Activated CD8-positive, alpha-beta memory T cell treated with anti-CD3 and anti-CD28 coated beads, Interleukin-2, amount 10 ng/mL, durations not matched to agents 7 days and 5 days (primary cell): ENCODE measurements at regions not wholly inside any gene's neighbourhood (a gene's known extent, or its start where the extent isn't known, plus 50 kb on each side); places are given as distances from the start of the nearest gene placed in this dataset.
A peak's percentile ranks its signal among the peaks of the same experiment; 100 is the strongest.

Experiments used
- ATAC-seq: fragments of 150-1000 bp; cut with Tn5 transposase; one replicate; pipeline ENCODE4 v1.10.0; 2021; ENCODE audit warnings: moderate library complexity
- CTCF ChIA-PET: fragments of 350-600 bp; sonication (Branson Sonifier 250); formaldehyde crosslinking; loops from one replicate; lab custom pipeline; 2021; ENCODE audit warnings: antibody characterized with exemption; lab: Charles Lee
- DNase-seq: peaks from one replicate; pipeline ENCODE4 v3.0.0-alpha.2; 2020
- H3K27ac Mint-ChIP-seq: one replicate; pipeline ENCODE4 v1.8.0; 2021; ENCODE audit warnings: mild to moderate bottlenecking, mixed read lengths
- H3K27me3 Mint-ChIP-seq: one replicate; pipeline ENCODE4 v1.8.0; 2021; ENCODE audit warnings: mixed read lengths
- H3K36me3 Mint-ChIP-seq: one replicate; pipeline ENCODE4 v1.8.0; 2021; ENCODE audit warnings: mild to moderate bottlenecking, mixed read lengths
- H3K4me1 Mint-ChIP-seq: one replicate; pipeline ENCODE4 v1.8.0; 2021; ENCODE audit warnings: mixed read lengths
- H3K4me3 Mint-ChIP-seq: one replicate; pipeline ENCODE4 v1.8.0; 2021; ENCODE audit warnings: mild to moderate bottlenecking, moderate library complexity, mixed read lengths
- H3K9me3 Mint-ChIP-seq: one replicate; pipeline ENCODE4 v1.8.0; 2022; ENCODE audit warnings: low read depth, mixed read lengths

DNA sequence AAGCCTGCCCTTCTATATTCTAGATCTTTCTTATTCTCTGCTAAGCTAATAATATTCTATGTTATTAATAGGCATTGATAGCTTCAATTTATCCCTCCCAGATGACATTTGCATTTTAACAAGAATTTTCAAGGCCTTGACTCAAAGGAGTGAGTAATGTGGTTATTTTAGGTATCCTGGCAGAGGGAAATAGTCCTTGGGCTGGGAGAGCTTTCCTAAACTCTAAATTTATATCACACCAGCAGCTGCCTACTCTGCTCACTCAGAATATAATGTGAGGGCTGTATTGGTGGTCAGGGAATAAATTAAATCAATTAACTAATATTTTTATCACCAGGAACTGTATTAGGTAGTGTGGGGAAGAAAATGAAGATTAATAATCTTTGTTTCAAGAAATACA lies 74.8 kb upstream of the ADAM23 start:
- no peaks in the 10 kb centered on the region for H3K36me3 Mint-ChIP-seq
- H3K27me3 Mint-ChIP-seq, result no peaks in the 10 kb centered on the region
- CTCF ChIA-PET, result no interaction called here
- H3K9me3 Mint-ChIP-seq, result peaks cover 4% of the 10 kb centered on the region
- H3K27ac Mint-ChIP-seq, result no peak overlapping the region
- DNase-seq (no peak), ATAC-seq (no peak)
- H3K4me1 Mint-ChIP-seq, result no peaks in the 10 kb centered on the region
- no peak overlapping the region for H3K4me3 Mint-ChIP-seq

DNA sequence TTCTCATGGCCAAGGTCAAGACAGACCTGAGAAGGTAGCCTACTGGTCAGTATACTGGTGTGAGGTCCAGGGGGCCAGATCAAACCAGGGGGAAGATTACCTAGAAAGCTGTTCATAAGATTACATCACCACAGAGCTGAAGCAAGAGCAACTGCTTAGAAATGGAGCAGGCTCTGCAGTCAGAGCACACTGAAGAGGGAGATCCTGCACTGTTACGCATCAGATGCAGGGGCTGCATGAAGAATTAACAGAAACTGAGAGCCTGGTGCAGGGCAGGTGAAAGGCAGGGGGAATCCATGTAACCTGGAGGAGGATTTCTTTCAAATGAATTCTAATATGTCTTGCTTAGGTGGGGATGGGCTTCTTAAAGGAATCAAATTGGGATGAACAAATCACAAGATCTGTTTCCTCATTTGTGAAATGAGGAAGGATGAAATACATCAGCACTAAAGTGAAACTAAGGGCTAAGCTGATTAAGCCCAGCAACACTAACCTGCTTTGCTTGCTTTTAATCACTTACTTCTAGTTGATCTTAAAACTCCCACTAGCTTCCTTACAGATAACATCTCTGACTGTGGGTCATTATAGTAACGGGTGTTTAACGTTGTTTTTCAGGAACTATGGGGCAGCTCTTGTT lies 74.3 kb upstream of the ADAM23 start:
- no peaks in the 10 kb centered on the region for H3K36me3 Mint-ChIP-seq
- H3K27me3 Mint-ChIP-seq, result no peaks in the 10 kb centered on the region
- DNase-seq, result no peak
- no peaks in the 10 kb centered on the region for H3K4me1 Mint-ChIP-seq
- no peak overlapping the region for H3K27ac Mint-ChIP-seq
- H3K4me3 Mint-ChIP-seq, result no peak overlapping the region
- ATAC-seq, result no peak
- CTCF ChIA-PET, result no interaction called here
- H3K9me3 Mint-ChIP-seq, result peaks cover 4% of the 10 kb centered on the region

DNA sequence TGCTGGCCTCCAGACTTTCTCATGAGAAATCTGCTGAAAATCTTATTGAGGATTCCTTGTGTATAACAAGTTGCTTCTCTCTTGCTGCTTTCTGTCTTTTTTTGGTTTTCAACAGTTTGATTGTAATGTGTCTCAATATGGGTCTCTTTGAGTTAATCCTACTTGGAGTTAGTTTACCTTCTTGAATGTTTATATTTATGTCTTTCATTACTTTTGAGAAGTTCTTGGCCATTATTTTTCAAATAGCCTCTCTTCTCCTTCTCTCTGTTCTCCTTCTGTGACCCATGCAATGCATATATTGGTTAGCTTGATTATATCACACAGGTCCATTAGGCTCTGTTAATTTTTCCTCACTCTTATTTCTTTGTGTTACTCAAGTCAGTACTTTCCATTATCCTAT lies 67.4 kb upstream of the ADAM23 start:
- no peak overlapping the region for H3K27ac Mint-ChIP-seq
- no peak overlapping the region for H3K4me3 Mint-ChIP-seq
- H3K36me3 Mint-ChIP-seq, result no peaks in the 10 kb centered on the region
- H3K27me3 Mint-ChIP-seq, result peaks cover 3% of the 10 kb centered on the region
- peaks cover under 1% of the 10 kb centered on the region for H3K9me3 Mint-ChIP-seq
- ATAC-seq (no peak), DNase-seq (no peak)
- no peaks in the 10 kb centered on the region for H3K4me1 Mint-ChIP-seq
- CTCF ChIA-PET, result no interaction called here

DNA sequence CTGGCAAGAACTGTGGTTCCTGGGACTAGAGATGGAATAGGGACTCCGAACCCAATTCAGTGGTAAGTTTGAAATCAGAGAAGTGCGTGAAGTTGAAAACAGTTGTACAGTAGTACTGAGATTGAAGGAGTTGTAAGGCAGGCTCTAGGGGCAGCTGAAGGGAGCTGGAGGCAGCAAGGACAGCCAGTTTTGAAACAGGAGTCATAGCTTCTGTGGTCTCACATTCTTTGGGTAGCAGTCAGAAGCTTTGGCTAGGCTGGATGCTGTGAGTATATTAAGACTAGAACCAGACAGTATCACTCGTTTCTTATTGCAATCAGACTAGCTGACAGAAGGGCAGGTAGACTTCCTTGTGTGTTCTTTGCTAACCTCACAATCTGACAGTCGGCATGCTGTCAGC lies 64.5 kb upstream of the ADAM23 start:
- H3K36me3 Mint-ChIP-seq, result no peaks in the 10 kb centered on the region
- no peaks in the 10 kb centered on the region for H3K4me1 Mint-ChIP-seq
- CTCF ChIA-PET, result interaction anchor here (0.9 kb wide), 1 partner anchor 13 kb away, joined by 3 read pairs; no protein-coding TSS in a partner anchor
- DNase-seq, result no peak
- H3K9me3 Mint-ChIP-seq, result no peaks in the 10 kb centered on the region
- H3K27me3 Mint-ChIP-seq, result peaks cover 3% of the 10 kb centered on the region
- ATAC-seq, result no peak
- no peak overlapping the region for H3K27ac Mint-ChIP-seq
- H3K4me3 Mint-ChIP-seq, result no peak overlapping the region

DNA sequence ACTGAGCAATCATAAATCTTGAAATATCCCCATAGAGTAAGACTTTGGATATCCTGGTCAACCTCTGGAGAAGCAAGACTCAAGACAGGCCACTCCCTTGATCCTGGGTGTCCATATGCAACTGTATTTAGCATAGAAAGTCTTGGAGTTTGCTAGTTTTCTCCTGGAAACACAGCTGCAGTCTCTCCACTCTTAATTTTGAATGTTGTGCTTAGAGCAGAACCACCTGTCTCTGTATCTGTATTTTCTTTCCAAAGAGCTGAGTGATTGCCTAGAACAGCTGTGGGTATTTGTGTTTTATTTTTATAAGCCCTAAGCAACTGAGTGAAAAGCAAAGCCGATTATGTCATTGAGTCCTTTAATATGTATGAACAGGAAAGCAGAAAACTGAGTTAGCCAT lies 64.1 kb upstream of the ADAM23 start:
- CTCF ChIA-PET, result interaction anchor here (0.9 kb wide), 1 partner anchor 12 kb away, joined by 3 read pairs; no protein-coding TSS in a partner anchor
- no peak overlapping the region for H3K4me3 Mint-ChIP-seq
- no peaks in the 10 kb centered on the region for H3K9me3 Mint-ChIP-seq
- no peaks in the 10 kb centered on the region for H3K4me1 Mint-ChIP-seq
- no peak overlapping the region for H3K27ac Mint-ChIP-seq
- ATAC-seq (no peak), DNase-seq (no peak)
- H3K27me3 Mint-ChIP-seq, result peaks cover 3% of the 10 kb centered on the region
- no peaks in the 10 kb centered on the region for H3K36me3 Mint-ChIP-seq

DNA sequence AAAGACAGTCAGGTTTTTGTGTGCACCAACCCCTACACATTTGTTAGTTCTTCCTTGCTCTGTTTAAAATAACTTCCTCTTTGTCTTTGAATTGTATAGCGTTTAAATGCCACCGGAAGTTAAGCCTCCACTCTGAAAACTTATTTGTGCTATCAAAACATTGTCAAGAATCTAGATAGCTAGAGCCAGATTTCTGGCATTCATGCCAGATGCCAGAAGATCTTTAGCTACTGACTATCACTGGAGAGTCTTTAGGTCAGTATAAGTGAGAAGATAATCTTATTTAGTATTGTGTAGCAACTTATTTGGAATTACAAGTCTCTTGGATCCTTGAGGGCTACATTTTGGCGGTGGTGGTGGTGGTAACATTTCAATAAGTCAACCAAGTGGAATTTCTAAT lies 63.4 kb upstream of the ADAM23 start:
- H3K27ac Mint-ChIP-seq, result no peak overlapping the region
- CTCF ChIA-PET, result no interaction called here
- ATAC-seq (no peak), DNase-seq (no peak)
- H3K4me1 Mint-ChIP-seq, result no peaks in the 10 kb centered on the region
- H3K36me3 Mint-ChIP-seq, result no peaks in the 10 kb centered on the region
- H3K9me3 Mint-ChIP-seq, result no peaks in the 10 kb centered on the region
- H3K27me3 Mint-ChIP-seq, result peaks cover 3% of the 10 kb centered on the region
- no peak overlapping the region for H3K4me3 Mint-ChIP-seq

DNA sequence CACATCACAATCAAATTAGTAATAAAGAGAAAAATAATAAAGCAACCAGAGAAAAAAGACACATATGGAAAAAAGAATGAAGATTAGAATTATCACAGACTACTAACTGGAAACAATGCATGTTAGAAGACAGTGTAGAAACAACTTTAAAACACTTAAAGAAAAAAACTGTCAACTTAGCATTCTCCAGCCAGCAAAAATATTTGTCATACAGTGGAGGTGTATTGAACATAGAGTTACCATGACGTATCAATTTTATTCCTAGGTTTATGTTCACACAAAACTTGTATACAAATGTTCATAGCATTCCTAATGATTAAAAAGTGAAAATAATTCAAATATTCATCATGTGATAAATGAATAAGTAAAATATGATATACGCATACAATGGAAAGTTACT lies 61.5 kb upstream of the ADAM23 start:
- Mint-ChIP-seq H3K9me3 (no peaks in the 10 kb centered on the region), H3K27ac (no peak overlapping the region), H3K4me3 (no peak overlapping the region), H3K36me3 (no peaks in the 10 kb centered on the region), H3K4me1 (no peaks in the 10 kb centered on the region), H3K27me3 (peaks cover 3% of the 10 kb centered on the region)
- DNase-seq (no peak), ATAC-seq (no peak)
- CTCF ChIA-PET, result no interaction called here

DNA sequence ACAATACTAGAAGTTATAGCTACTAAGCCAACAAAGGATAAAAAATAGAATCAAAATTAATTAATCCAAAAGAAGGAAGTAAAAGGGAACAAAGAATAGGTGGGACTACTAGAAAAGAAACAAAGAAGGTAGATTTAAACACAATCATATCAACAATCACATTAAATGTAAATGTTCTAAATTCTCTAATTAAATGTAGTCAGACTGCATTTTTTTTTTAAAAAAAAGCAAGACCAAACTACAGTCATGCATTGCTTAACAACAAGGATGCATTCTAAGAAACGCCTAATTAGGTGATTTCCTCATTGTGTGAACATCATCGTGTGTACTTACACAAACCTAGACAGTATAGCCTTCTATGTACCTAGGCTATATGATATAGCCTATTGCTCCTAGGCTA lies 59.7 kb upstream of the ADAM23 start:
- DNase-seq, result no peak
- no peak for ATAC-seq
- no peaks in the 10 kb centered on the region for H3K9me3 Mint-ChIP-seq
- H3K4me3 Mint-ChIP-seq, result no peak overlapping the region
- CTCF ChIA-PET, result interaction anchor here (0.6 kb wide), 1 partner anchor 312 kb away, joined by 3 read pairs; no protein-coding TSS in a partner anchor
- no peak overlapping the region for H3K27ac Mint-ChIP-seq
- H3K4me1 Mint-ChIP-seq, result peaks cover 2% of the 10 kb centered on the region
- H3K27me3 Mint-ChIP-seq, result peaks cover 7% of the 10 kb centered on the region
- no peaks in the 10 kb centered on the region for H3K36me3 Mint-ChIP-seq

DNA sequence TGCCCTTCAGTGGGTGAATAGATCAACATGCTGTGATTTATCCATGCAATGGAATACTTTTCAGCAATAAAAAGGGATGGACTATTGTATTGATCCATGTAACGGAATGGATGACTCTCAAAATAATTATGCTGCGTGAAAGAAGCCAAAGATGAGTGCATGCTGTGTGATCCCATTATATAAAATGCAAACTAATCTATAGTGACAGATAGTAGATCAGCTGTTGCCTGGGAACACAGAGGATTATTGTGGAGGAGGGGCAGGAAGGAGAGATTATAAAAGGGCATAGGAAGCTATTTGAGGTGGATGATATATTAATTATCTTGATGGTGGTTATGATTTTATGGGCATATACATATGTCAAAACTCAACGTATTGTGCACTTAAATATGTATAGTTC lies 55.5 kb upstream of the ADAM23 start:
- CTCF ChIA-PET, result no interaction called here
- H3K9me3 Mint-ChIP-seq, result no peaks in the 10 kb centered on the region
- ATAC-seq, result no peak
- no peak overlapping the region for H3K4me3 Mint-ChIP-seq
- no peak for DNase-seq
- peaks cover 4% of the 10 kb centered on the region for H3K27me3 Mint-ChIP-seq
- H3K36me3 Mint-ChIP-seq, result no peaks in the 10 kb centered on the region
- H3K4me1 Mint-ChIP-seq, result peaks cover 2% of the 10 kb centered on the region
- no peak overlapping the region for H3K27ac Mint-ChIP-seq

DNA sequence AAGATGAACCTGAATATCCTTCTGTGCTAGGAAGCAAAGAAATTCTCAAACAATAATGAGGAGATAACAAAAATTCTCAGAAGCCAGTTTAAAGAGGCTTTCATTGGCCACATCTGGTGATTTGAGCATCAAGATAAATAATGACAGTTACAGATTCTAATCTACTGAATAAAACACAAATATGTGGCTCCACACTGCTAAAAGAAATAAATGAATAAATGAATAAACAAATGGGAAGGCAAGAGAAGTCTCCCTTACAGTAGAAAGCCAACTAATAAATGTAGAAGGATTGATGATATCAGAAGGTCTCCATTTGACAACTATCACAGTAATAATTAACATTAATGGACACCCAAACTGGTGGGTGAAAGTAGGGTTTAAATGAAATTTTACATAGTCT lies 54.6 kb upstream of the ADAM23 start:
- no peak for ATAC-seq
- Mint-ChIP-seq H3K36me3 (no peaks in the 10 kb centered on the region), H3K27me3 (peaks cover 4% of the 10 kb centered on the region), H3K9me3 (no peaks in the 10 kb centered on the region), H3K27ac (no peak overlapping the region), H3K4me3 (no peak overlapping the region), H3K4me1 (peaks cover 2% of the 10 kb centered on the region)
- DNase-seq, result no peak
- CTCF ChIA-PET, result no interaction called here

DNA sequence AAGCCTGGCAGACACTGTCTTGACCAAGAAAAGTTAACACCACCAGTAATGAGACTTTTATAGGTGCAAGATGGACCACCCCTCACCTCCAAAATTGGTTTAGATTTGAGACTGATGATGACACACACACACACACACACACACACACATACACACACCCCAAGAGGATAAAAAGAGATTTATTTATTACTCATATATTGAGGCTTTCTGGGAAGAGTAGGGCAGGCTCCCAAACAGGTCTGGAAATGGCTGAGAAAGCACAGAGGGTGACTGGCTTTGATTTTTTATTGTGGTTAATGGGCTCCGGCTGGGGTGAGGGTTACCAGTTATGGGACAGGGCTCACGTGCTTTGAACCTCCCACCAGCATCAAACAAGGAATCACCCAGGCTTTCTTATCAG lies 54.2 kb upstream of the ADAM23 start:
- no peak for DNase-seq
- CTCF ChIA-PET, result no interaction called here
- Mint-ChIP-seq H3K36me3 (no peaks in the 10 kb centered on the region), H3K27me3 (peaks cover 4% of the 10 kb centered on the region), H3K9me3 (no peaks in the 10 kb centered on the region), H3K27ac (no peak overlapping the region), H3K4me3 (no peak overlapping the region), H3K4me1 (peaks cover 2% of the 10 kb centered on the region)
- no peak for ATAC-seq

DNA sequence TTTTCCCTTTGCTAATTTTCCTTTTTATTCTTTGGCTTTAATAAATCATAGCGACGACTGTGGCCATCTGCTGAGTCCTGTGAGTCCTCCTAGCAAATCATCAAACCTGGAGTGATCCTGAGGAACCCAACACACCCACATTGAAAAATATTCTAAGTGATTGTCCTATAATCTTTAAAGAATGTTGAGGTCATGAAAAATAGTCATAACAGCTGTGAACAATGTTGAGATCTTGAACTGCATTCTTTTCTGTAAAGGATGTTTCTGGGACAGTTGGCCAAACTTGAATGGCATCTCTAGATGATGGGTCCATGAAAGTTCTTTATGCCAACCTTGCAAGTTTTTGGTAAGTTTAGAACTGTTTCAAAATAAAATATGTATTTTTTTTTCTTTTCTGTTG lies 53.2 kb upstream of the ADAM23 start:
- Mint-ChIP-seq H3K4me3 (no peak overlapping the region), H3K36me3 (no peaks in the 10 kb centered on the region), H3K9me3 (no peaks in the 10 kb centered on the region), H3K4me1 (peaks cover 2% of the 10 kb centered on the region), H3K27ac (no peak overlapping the region), H3K27me3 (peaks cover 4% of the 10 kb centered on the region)
- CTCF ChIA-PET, result no interaction called here
- ATAC-seq (no peak), DNase-seq (no peak)

DNA sequence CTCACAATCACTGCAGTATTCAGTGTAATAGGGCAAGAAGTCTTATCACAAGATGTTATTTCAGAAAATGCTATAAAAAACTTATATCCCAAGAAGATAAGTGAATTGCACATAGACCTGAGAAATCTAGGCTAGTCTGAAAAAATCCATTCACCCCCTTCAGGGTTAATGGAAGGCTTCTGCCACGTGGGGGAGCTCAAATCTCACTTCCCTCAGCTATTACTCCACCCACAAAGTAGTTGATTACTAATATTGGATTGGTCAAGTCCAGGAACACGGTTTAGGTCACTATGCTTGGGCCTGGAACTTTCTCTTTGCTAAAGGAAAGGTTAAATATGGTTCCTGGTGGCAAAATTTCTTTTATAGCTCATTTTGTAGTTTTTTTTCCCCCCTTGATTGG lies 51.2 kb upstream of the ADAM23 start:
- Mint-ChIP-seq H3K36me3 (no peaks in the 10 kb centered on the region), H3K27ac (no peak overlapping the region), H3K9me3 (no peaks in the 10 kb centered on the region), H3K4me3 (no peak overlapping the region), H3K27me3 (peaks cover 8% of the 10 kb centered on the region), H3K4me1 (peaks cover 2% of the 10 kb centered on the region)
- CTCF ChIA-PET, result interaction anchor here (1.3 kb wide), 1 partner anchor 13 kb away, joined by 3 read pairs; no protein-coding TSS in a partner anchor
- ATAC-seq (no peak), DNase-seq (peak; percentile 42)
